A673 (cell line): ENCODE measurements at regions not wholly inside any gene's neighbourhood (a gene's known extent, or its start where the extent isn't known, plus 50 kb on each side); places are given as distances from the start of the nearest gene placed in this dataset.

Experiments used
- BruUV-seq: library from RNA; stranded (reverse); fragments of 400-500 nt; replicated peaks from 2 replicates; lab custom pipeline; 2021; lab: Mats Ljungman, UMichigan
- CTCF ChIA-PET: fragments of 300-600 bp; sonication (Branson Sonifier 250); formaldehyde crosslinking; loops from one replicate; lab custom pipeline; 2022; ENCODE audit warnings: antibody characterized with exemption; lab: Charles Lee
- POLR2A ChIA-PET: fragments of 300-600 bp; sonication (Branson Sonifier 250); formaldehyde crosslinking; loops from one replicate; lab custom pipeline; 2022; ENCODE audit warnings: antibody characterized with exemption; ENCODE audit not compliant: low non-redundant PET; lab: Charles Lee
- DNase-seq: peaks from one replicate; pipeline ENCODE4 v3.0.0-alpha.2; 2015; ENCODE audit warnings: low spot score
- H3K27ac ChIP-seq: fragments of 200-600 bp; sonication (generic); 2 replicates; pipeline ENCODE4 v1.5.1; 2016; ENCODE audit warnings: mixed run types, low read depth, mild to moderate bottlenecking, mixed read lengths, antibody characterized with exemption, low read length; ENCODE audit not compliant: poor library complexity, severe bottlenecking
- H3K27me3 ChIP-seq: fragments of 200-600 bp; sonication (generic); replicated peaks from 2 replicates; pipeline ENCODE4 v1.6.1; 2017; ENCODE audit warnings: mixed run types, low read depth, mild to moderate bottlenecking, mixed read lengths, antibody characterized with exemption, low read length; ENCODE audit not compliant: insufficient read depth, poor library complexity
- H3K36me3 ChIP-seq: fragments of 200-600 bp; sonication (generic); 2 replicates; pipeline ENCODE4 v1.6.1; 2016; ENCODE audit warnings: mixed run types, mild to moderate bottlenecking, mixed read lengths, antibody characterized with exemption, low read length; ENCODE audit not compliant: insufficient read depth, poor library complexity, severe bottlenecking
- H3K4me1 ChIP-seq: fragments of 200-600 bp; sonication (generic); 2 replicates; pipeline ENCODE4 v1.6.1; 2017; ENCODE audit warnings: mixed run types, mild to moderate bottlenecking, mixed read lengths, antibody characterized with exemption, low read length; ENCODE audit not compliant: insufficient read depth, poor library complexity, severe bottlenecking
- H3K4me3 ChIP-seq: fragments of 200-600 bp; sonication (generic); 2 replicates; pipeline ENCODE4 v1.5.1; 2016; ENCODE audit warnings: low read depth, mixed run types, mild to moderate bottlenecking, mixed read lengths, low read length; ENCODE audit not compliant: poor library complexity, severe bottlenecking
- H3K9me3 ChIP-seq: fragments of 200-600 bp; sonication (generic); 2 replicates; pipeline ENCODE4 v1.6.1; 2016; ENCODE audit warnings: mixed run types, low read depth, mild to moderate bottlenecking, mixed read lengths, antibody characterized with exemption, low read length; ENCODE audit not compliant: poor library complexity, severe bottlenecking
- CTCF ChIP-seq: fragments of 300-800, 200-600 bp; sonication (generic); conservative IDR thresholded peaks from 2 replicates; pipeline ENCODE4 v1.5.1; 2017; ENCODE audit warnings: low read depth, mild to moderate bottlenecking, antibody characterized with exemption, low read length, moderate library complexity, mixed read lengths
- EZH2 ChIP-seq: fragments of 200-600 bp; sonication (generic); IDR thresholded peaks from 2 replicates; pipeline ENCODE4 v1.6.1; 2017; ENCODE audit warnings: borderline replicate concordance, low read depth, mild to moderate bottlenecking, mixed read lengths, antibody characterized with exemption, low read length; ENCODE audit not compliant: poor library complexity, severe bottlenecking
- intact Hi-C: fragments of 100-400 bp; cut with micrococcal nuclease; formaldehyde crosslinking; loops from one replicate; pipeline ENCODE4 v1.10.0; 2022; ENCODE audit not compliant: unreplicated experiment

- no TSS peak for BruUV-seq
- no peaks in the 10 kb centered on the region for H3K4me1 ChIP-seq
- H3K9me3 ChIP-seq = no peaks in the 10 kb centered on the region
- no peak overlapping the region for H3K4me3 ChIP-seq
- CTCF ChIA-PET = no interaction called here
- intact Hi-C loops = no loop called here
- no peak for TF ChIP-seq EZH2
- TF ChIP-seq CTCF = no peak
- POLR2A ChIA-PET = no interaction called here
- H3K27me3 ChIP-seq = peaks cover 5% of the 10 kb centered on the region
- no peaks in the 10 kb centered on the region for H3K36me3 ChIP-seq
- no peak for DNase-seq
- no peak overlapping the region for H3K27ac ChIP-seq
These were observed 137.3 kb downstream of the SUDS3 start for GRCh38 chr12:118513611-118514010.

DNA sequence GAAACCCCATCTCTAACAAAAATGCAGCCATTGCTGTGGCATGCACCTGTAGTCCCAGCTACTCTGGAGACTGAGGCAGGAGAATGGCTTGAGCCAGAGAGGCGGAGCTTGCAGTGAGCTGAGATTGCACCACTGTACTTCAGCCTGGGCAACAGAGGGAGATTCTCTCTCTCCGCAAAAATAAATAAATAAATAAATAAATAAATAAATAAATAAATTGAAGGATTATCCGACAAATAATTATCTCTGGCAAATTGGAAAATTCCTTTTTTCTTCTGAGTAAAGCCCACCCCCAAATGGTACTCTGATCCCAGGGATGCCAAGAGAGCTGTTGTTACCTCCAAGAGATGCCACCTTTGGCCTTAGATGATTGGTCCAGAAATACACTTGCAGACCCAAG lies 137.9 kb downstream of the SUDS3 start:
- ChIA-PET CTCF (no interaction called here), POLR2A (no interaction called here)
- intact Hi-C loops = no loop called here
- no peak overlapping the region for H3K27ac ChIP-seq
- no peak overlapping the region for H3K4me3 ChIP-seq
- no peaks in the 10 kb centered on the region for H3K4me1 ChIP-seq
- no peaks in the 10 kb centered on the region for H3K36me3 ChIP-seq
- DNase-seq = no peak
- no TSS peak for BruUV-seq
- H3K27me3 ChIP-seq = peaks cover 5% of the 10 kb centered on the region
- H3K9me3 ChIP-seq = no peaks in the 10 kb centered on the region
- TF ChIP-seq EZH2 (no peak), CTCF (no peak)

- Histone ChIP-seq H3K4me1 (no peaks in the 10 kb centered on the region), H3K27me3 (peaks cover 12% of the 10 kb centered on the region), H3K27ac (no peak overlapping the region), H3K9me3 (no peaks in the 10 kb centered on the region), H3K36me3 (no peaks in the 10 kb centered on the region), H3K4me3 (no peak overlapping the region)
- intact Hi-C loops = no loop called here
- ChIA-PET CTCF (interaction anchor here (0.7 kb wide), 1 partner anchor 630 kb away, joined by 4 read pairs; no protein-coding TSS in a partner anchor), POLR2A (no interaction called here)
- TF ChIP-seq EZH2 (no peak), CTCF (no peak)
- no peak for DNase-seq
- BruUV-seq = no TSS peak
These were observed 144.1 kb downstream of the SUDS3 start for GRCh38 chr12:118520214-118521035.
